T-helper 22 cell (primary cell): ENCODE measurements at regions not wholly inside any gene's neighbourhood (a gene's known extent, or its start where the extent isn't known, plus 50 kb on each side); places are given as distances from the start of the nearest gene placed in this dataset.

Experiments
- DNase-seq: peaks from one replicate; pipeline ENCODE4 v3.0.0-alpha.2; 2020; ENCODE audit warnings: low read depth

DNA sequence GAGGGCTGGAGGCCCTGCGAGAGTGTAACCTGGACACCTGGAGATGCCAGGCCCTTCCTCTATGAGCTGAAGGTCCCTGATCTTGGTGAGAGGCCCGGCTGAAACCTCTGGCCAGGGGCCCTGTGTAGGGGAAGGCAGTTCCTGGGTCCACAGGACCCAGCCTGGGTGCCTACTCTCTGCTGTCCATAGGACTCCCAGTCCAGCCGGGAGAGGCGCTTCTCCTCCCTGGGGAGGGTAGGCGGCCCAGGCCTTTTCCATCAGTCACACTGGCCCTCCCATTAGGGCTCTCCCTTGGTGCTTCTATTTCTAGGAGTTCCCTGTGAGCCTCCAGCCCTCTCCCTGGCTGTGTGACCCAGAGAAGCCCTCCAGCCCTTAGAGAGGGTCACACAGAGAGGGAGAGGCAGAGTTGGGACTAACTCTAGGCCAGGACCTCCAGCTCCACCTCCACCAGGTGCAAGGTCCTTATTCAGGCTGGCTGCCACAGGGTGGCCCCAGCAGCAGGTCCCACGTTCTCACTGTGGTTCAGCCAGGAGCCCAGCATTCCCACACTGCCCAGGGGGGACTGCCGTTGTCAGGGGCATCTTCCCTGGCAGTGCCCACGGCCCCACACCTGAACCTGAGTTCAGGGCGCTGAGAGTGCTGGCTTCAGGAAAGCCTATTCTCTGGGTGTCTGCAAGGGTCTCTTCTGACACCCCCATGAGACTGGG is 146.8 kb downstream of the SMAD6 start:
- DNase-seq = no peak

GRCh38 chr15:66849393-66849745 is 147.3 kb downstream of the SMAD6 start:
- DNase-seq = no peak

DNA sequence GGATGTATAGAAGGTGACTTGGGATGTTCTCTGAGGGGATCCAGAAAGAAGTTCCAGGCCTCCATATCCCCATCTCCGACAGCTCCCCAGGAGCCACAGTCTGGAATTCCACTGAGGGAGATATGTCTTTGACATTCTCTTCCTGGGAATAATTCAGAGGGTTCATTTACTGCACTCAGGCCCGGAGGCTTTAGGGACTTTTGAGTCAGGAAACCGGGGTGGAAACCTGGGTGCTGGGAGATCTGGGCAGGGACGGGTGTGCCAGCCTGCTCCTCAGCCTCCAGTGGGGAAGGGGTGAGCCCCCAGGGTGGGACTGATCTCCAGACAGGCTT is 147.7 kb downstream of the SMAD6 start:
- no peak for DNase-seq

- DNase-seq = no peak
These were observed 148.3 kb downstream of the SMAD6 start for GRCh38 chr15:66850078-66850991.

DNA sequence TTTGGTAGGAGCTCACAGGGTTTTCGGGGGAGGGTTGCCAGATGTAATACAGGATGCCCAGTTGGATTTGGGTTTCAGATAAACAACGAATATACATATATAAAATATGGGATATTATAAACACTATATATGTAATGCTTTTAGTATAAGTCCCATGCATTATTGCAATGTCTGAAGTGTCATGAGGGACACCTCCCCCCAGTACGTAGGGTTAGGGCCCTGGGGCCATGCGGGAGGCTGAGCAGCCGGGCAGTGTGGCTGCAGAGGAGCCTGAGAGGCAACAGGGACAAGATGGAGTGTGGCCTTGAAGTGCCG is 148.9 kb downstream of the SMAD6 start:
- no peak for DNase-seq

GRCh38 chr15:66851311-66852063 is 149.5 kb downstream of the SMAD6 start:
- peak; percentile 25 for DNase-seq

- DNase-seq = no peak
These were observed 150.2 kb downstream of the SMAD6 start for GRCh38 chr15:66852064-66852905.

- DNase-seq = no peak
These were observed 152.3 kb downstream of the SMAD6 start for GRCh38 chr15:66854012-66854965.

DNA sequence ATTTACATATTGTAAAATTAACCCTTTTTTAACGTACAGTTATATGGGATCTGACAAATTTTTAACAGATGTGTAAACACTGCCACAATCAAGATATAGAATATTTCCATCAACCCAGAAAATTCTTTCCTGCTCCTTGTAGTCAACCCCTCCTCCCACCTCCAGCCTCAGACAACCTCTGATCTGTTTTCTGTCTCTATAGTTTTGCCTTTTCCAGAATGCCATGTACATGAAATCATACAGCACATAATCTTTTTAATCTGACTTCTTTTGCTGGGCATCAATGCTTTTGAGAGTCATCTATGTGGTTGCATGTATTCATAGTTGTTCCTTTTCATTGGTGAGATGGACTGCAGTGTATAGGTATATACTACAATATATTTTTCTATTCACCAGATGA is 153.0 kb downstream of the SMAD6 start:
- DNase-seq = no peak

DNA sequence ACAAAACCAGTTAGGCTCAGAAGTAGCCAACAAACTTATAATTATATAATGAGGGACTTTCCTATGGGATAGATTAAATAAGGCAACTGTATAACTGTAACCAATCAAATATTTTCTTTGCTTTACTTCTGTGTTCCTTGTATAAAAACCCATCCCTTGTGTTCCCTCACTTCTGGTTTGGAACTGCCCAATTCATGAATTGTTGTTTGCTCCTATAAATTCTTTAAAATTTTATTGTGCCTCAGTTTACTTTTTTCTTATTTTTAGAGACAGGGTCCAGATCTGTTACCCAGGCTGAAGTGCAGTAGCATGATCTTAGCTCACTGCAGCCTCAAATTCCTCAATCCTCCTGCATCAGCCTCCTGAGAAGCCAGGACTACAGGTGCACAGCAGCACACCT is 155.7 kb downstream of the SMAD6 start:
- DNase-seq = no peak

- no peak for DNase-seq
These were observed 156.6 kb downstream of the SMAD6 start for GRCh38 chr15:66858423-66859207.

GRCh38 chr15:66859688-66860253 is 157.7 kb downstream of the SMAD6 start:
- DNase-seq = no peak

GRCh38 chr15:66860844-66861243 is 158.8 kb downstream of the SMAD6 start:
- DNase-seq = no peak

GRCh38 chr15:66862111-66862939 is 160.3 kb downstream of the SMAD6 start:
- DNase-seq = no peak

GRCh38 chr15:66862940-66863335 is 160.9 kb downstream of the SMAD6 start:
- peak; percentile 20 for DNase-seq

DNA sequence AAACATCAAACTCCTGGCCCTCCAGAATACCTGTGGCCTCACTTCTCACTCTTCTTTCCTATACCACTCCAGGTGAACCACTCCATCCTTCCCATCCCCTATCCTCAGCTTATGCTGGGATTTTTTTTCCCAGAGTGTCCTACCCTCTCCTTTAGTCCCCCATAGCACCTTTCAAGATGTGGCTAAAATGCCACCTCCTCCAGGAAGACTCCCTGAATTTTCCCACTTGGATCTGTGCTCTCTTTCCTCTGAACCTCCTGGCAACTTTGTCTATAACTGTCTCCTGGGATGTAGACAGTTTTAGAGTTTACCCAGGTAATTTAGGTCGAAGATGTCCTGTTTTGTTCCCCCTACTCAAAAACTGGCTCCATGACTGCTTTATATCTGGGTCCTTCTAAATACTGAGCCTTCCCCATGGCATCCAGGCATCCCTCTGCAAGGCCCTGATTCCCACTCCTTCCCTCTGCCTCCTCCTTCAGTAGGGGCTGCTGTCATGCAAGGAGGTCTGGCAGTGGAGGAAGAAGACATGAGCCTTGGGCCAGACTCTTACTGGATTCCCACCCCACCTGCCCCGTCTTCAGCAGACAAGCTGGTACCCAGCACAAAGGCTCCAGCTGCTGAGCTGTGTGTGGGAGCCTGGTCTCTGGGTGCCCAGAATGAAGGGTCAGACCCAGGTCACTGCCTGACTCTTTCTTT is 161.5 kb downstream of the SMAD6 start:
- DNase-seq = no peak

GRCh38 chr15:66864086-66864830 is 162.2 kb downstream of the SMAD6 start:
- DNase-seq = no peak
